Retinal pigment epithelial cell (primary cell): ENCODE measurements at regions not wholly inside any gene's neighbourhood (a gene's known extent, or its start where the extent isn't known, plus 50 kb on each side); places are given as distances from the start of the nearest gene placed in this dataset.

Source experiments
- DNase-seq: peaks from one replicate; pipeline ENCODE4 v3.0.0-alpha.2; 2010; ENCODE audit warnings: low read depth
- H3K4me3 ChIP-seq: 2 replicates; pipeline ENCODE4 v1.5.1; 2011; ENCODE audit warnings: mild to moderate bottlenecking, low read length, control low read depth, moderate library complexity
- CTCF ChIP-seq: conservative IDR thresholded peaks from 2 replicates; pipeline ENCODE4 v1.5.1; 2011; ENCODE audit warnings: low read depth, low read length, control low read depth, inconsistent platforms

- DNase-seq: no peak
- no peak for TF ChIP-seq CTCF
- no peak overlapping the region for H3K4me3 ChIP-seq
Observed at GRCh38 chr10:10101106-10101505, 916.6 kb upstream of the CELF2 start.

GRCh38 chr10:10110844-10111490 lies 906.7 kb upstream of the CELF2 start:
- DNase-seq: no peak
- no peak overlapping the region for H3K4me3 ChIP-seq
- TF ChIP-seq CTCF: no peak

- no peak for DNase-seq
- no peak overlapping the region for H3K4me3 ChIP-seq
- no peak for TF ChIP-seq CTCF
Observed at GRCh38 chr10:10118131-10118530, 899.5 kb upstream of the CELF2 start.

- TF ChIP-seq CTCF: no peak
- peak; percentile 87 for DNase-seq
- H3K4me3 ChIP-seq: no peak overlapping the region
Observed at GRCh38 chr10:10120671-10121070, 897.0 kb upstream of the CELF2 start.

- H3K4me3 ChIP-seq: no peak overlapping the region
- no peak for TF ChIP-seq CTCF
- no peak for DNase-seq
Observed at GRCh38 chr10:10125676-10126075, 892.0 kb upstream of the CELF2 start.

GRCh38 chr10:10126218-10126617 lies 891.5 kb upstream of the CELF2 start:
- H3K4me3 ChIP-seq: no peak overlapping the region
- DNase-seq: no peak
- no peak for TF ChIP-seq CTCF

GRCh38 chr10:10128387-10128786 lies 889.3 kb upstream of the CELF2 start:
- no peak overlapping the region for H3K4me3 ChIP-seq
- peak; percentile 51 for DNase-seq
- TF ChIP-seq CTCF: no peak
